ENCODE measurements at regions not wholly inside any gene's neighbourhood (a gene's known extent, or its start where the extent isn't known, plus 50 kb on each side); places are given as distances from the start of the nearest gene placed in this dataset.

DNA sequence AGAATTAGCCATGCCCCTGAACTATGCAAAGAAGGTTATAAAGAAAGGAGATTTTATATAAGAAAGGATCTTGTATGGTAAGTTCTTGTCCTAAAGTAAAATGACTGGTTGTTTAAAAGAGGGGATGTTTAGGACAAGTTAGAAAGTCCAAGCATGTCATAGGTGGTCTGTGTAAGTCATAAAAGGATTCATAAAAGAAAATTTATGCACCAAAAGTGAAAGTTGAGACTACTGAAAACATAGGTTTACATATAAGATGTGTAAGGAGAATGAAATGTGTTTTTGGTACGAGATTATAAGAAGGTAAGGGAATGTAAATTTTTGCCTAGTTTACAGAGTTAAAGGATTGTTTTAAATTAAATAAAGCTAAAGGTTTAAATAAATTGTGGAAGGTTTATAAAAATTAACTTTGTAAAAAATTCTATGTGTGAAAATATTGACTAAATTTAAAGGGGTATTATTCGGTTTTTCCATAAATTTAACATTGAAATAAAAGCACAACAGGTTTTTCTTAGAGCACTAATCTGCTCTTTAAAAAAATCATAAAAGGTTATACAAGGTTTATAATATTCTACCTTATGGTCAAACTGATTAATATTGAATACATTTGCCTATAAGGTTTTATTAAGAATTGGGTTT lies 93.6 kb upstream of the UST start:
- Histone ChIP-seq H3K9me1 (replicated peaks; ENCODE audit: control insufficient read depth, extremely low read depth, insufficient read depth, low read length) (no peaks in the 10 kb centered on the region), H3K9me3 (replicated peaks; ENCODE audit: control insufficient read depth, insufficient read depth, low read length) (no peaks in the 10 kb centered on the region), H2AFZ (ENCODE audit: low read depth, low read length) (no peak overlapping the region), H3K4me3 (replicated peaks in 1 of 3; ENCODE audit: insufficient read depth in 1 of 3, low read depth in 1 of 3, low read length in 3 of 3) (no peak overlapping the region), H3K4me2 (ENCODE audit: insufficient read depth, low read length) (no peak overlapping the region), H3K27ac (ENCODE audit: insufficient read depth, low read depth, low read length) (no peak overlapping the region), H3K79me2 (ENCODE audit: control insufficient read depth, insufficient read depth, low read length) (no peaks in the 10 kb centered on the region), H3K36me3 (ENCODE audit: control insufficient read depth in 2 of 2, extremely low read depth in 1 of 2, insufficient read depth in 2 of 2, low read length in 2 of 2) (no peaks in the 10 kb centered on the region), H4K20me1 (replicated peaks; ENCODE audit: control insufficient read depth, extremely low read depth, insufficient read depth, low read length) (no peaks in the 10 kb centered on the region), H3K9ac (replicated peaks; ENCODE audit: extremely low read depth, insufficient read depth, low read length) (no peak overlapping the region), H3K4me1 (ENCODE audit: control insufficient read depth, extremely low read depth, insufficient read depth, low read length) (no peaks in the 10 kb centered on the region), H3K27me3 (ENCODE audit: control insufficient read depth in 2 of 2, insufficient read depth in 2 of 2, low read length in 2 of 2) (no peaks in the 10 kb centered on the region)
- TF ChIP-seq POLR2A (IDR thresholded peaks at IDR 0.05; ENCODE audit: low read depth, low read length): no peak
- TF ChIP-seq, protein P1, sequence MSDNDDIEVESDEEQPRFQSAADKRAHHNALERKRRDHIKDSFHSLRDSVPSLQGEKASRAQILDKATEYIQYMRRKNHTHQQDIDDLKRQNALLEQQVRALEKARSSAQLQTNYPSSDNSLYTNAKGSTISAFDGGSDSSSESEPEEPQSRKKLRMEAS (IDR thresholded peaks at IDR 0.05; ENCODE audit: insufficient read depth, insufficient read length): no peak
- no peak for DNase-seq (ENCODE audit: low read depth, low spot score)
- POLR2A ChIA-PET: no interaction called here
- dilution Hi-C loops (cut with MboI; ENCODE audit: extremely low pct_ligation_motif_present, low sequenced_read_pairs): no loop called here
- no peak for FAIRE-seq
- intact Hi-C loops (cut with micrococcal nuclease): no loop called here
- no TSS peak for BruUV-seq (replicated peaks)
- CTCF ChIA-PET: no interaction called here

DNA sequence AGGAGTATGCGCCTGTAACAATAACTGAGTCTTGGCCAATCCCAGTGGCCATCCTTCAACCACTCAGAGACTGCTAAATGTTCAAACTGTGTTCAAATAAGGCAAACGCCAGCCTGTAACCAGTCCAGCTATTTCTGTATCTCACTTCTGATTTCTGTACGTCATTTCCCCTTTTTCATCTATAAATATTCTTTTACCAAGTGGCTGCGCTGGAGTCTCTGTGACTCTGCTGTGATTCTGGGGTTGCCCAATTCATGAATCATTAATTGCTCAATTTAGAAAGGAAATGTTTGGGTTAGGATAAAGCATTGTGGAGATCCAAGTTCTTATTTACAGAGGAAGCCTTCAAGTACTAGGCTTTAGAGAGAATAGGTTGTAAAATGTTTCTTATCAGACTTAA lies 89.8 kb upstream of the UST start:
- Histone ChIP-seq H3K79me2 (ENCODE audit: control insufficient read depth, insufficient read depth, low read length) (no peaks in the 10 kb centered on the region), H3K4me3 (replicated peaks in 1 of 3; ENCODE audit: insufficient read depth in 1 of 3, low read depth in 1 of 3, low read length in 3 of 3) (no peak overlapping the region), H3K27ac (ENCODE audit: insufficient read depth, low read depth, low read length) (no peak overlapping the region), H3K36me3 (ENCODE audit: control insufficient read depth in 2 of 2, extremely low read depth in 1 of 2, insufficient read depth in 2 of 2, low read length in 2 of 2) (no peaks in the 10 kb centered on the region), H3K9me1 (replicated peaks; ENCODE audit: control insufficient read depth, extremely low read depth, insufficient read depth, low read length) (no peaks in the 10 kb centered on the region), H3K9ac (replicated peaks; ENCODE audit: extremely low read depth, insufficient read depth, low read length) (no peak overlapping the region), H3K9me3 (replicated peaks; ENCODE audit: control insufficient read depth, insufficient read depth, low read length) (no peaks in the 10 kb centered on the region), H3K27me3 (ENCODE audit: control insufficient read depth in 2 of 2, insufficient read depth in 2 of 2, low read length in 2 of 2) (no peaks in the 10 kb centered on the region), H2AFZ (ENCODE audit: low read depth, low read length) (no peak overlapping the region), H4K20me1 (replicated peaks; ENCODE audit: control insufficient read depth, extremely low read depth, insufficient read depth, low read length) (no peaks in the 10 kb centered on the region), H3K4me2 (ENCODE audit: insufficient read depth, low read length) (no peak overlapping the region), H3K4me1 (ENCODE audit: control insufficient read depth, extremely low read depth, insufficient read depth, low read length) (no peaks in the 10 kb centered on the region)
- FAIRE-seq (no peak), DNase-seq (ENCODE audit: low read depth, low spot score) (no peak)
- TF ChIP-seq FOS (IDR thresholded peaks at IDR 0.05; ENCODE audit: borderline replicate concordance, insufficient read depth, low read length) (no peak), GATA2 (IDR thresholded peaks at IDR 0.05; ENCODE audit: insufficient read depth, insufficient read length, low read depth, low read length) (no peak), EZH2 (IDR thresholded peaks at IDR 0.05; ENCODE audit: borderline replicate concordance, low read depth, low read length, severe bottlenecking) (no peak), MYC (IDR thresholded peaks at IDR 0.05; ENCODE audit: low read depth, low read length) (no peak), POLR2A (IDR thresholded peaks at IDR 0.05; ENCODE audit: low read depth, low read length) (no peak), POLR2AphosphoS5 (IDR thresholded peaks at IDR 0.05; ENCODE audit: insufficient read depth, low read depth, low read length) (no peak), JUN (IDR thresholded peaks at IDR 0.05; ENCODE audit: borderline replicate concordance, insufficient read depth, insufficient read length, low read depth) (no peak)
- TF ChIP-seq, protein P1 (IDR thresholded peaks at IDR 0.05; ENCODE audit: insufficient read depth, insufficient read length): no peak
- TF ChIP-seq, protein P2, sequence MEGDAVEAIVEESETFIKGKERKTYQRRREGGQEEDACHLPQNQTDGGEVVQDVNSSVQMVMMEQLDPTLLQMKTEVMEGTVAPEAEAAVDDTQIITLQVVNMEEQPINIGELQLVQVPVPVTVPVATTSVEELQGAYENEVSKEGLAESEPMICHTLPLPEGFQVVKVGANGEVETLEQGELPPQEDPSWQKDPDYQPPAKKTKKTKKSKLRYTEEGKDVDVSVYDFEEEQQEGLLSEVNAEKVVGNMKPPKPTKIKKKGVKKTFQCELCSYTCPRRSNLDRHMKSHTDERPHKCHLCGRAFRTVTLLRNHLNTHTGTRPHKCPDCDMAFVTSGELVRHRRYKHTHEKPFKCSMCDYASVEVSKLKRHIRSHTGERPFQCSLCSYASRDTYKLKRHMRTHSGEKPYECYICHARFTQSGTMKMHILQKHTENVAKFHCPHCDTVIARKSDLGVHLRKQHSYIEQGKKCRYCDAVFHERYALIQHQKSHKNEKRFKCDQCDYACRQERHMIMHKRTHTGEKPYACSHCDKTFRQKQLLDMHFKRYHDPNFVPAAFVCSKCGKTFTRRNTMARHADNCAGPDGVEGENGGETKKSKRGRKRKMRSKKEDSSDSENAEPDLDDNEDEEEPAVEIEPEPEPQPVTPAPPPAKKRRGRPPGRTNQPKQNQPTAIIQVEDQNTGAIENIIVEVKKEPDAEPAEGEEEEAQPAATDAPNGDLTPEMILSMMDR (IDR thresholded peaks at IDR 0.05; ENCODE audit: extremely low read depth in 1 of 2, insufficient read depth in 1 of 2, low read depth in 1 of 2, low read length in 2 of 2): no peak
- POLR2A ChIA-PET: no interaction called here
- dilution Hi-C loops (cut with MboI; ENCODE audit: extremely low pct_ligation_motif_present, low sequenced_read_pairs): no loop called here
- BruUV-seq (replicated peaks): no TSS peak
- CTCF ChIA-PET: no interaction called here
- intact Hi-C loops (cut with micrococcal nuclease): no loop called here
